Endodermal cell (in vitro differentiated cells): ENCODE measurements at regions not wholly inside any gene's neighbourhood (a gene's known extent, or its start where the extent isn't known, plus 50 kb on each side); places are given as distances from the start of the nearest gene placed in this dataset.

Experiments used
- DNase-seq: peaks from one replicate; pipeline ENCODE4 v3.0.0-alpha.2; 2017
- H3K27ac ChIP-seq: 2 replicates; pipeline ENCODE4 v1.5.1; 2013; ENCODE audit warnings: mild to moderate bottlenecking, low read depth, low read length, moderate library complexity
- H3K27me3 ChIP-seq: 2 replicates; pipeline ENCODE4 v1.6.1; 2013; ENCODE audit warnings: mild to moderate bottlenecking, low read length, moderate library complexity; ENCODE audit not compliant: insufficient read depth, control insufficient read depth, poor library complexity, severe bottlenecking
- H3K36me3 ChIP-seq: 2 replicates; pipeline ENCODE4 v1.7.0; 2013; ENCODE audit warnings: mild to moderate bottlenecking, low read length, moderate library complexity; ENCODE audit not compliant: control insufficient read depth, insufficient read depth
- H3K4me1 ChIP-seq: one replicate; pipeline ENCODE4 v1.7.0; 2013; ENCODE audit warnings: low read length; ENCODE audit not compliant: control insufficient read depth, insufficient read depth
- H3K4me3 ChIP-seq: 2 replicates; pipeline ENCODE4 v1.5.1; 2013; ENCODE audit warnings: mild to moderate bottlenecking, low read length, moderate library complexity
- H3K9ac ChIP-seq: 2 replicates; pipeline ENCODE4 v1.6.1; 2013; ENCODE audit warnings: mild to moderate bottlenecking, low read length, moderate library complexity; ENCODE audit not compliant: poor library complexity, severe bottlenecking; ENCODE audit errors: extremely low read depth
- H3K9me3 ChIP-seq: 2 replicates; pipeline ENCODE4 v1.6.1; 2013; ENCODE audit warnings: mild to moderate bottlenecking, low read length, moderate library complexity; ENCODE audit not compliant: control insufficient read depth
- H3K27ac Mint-ChIP-seq: 2 replicates; pipeline ENCODE4 v1.8.0; 2020; ENCODE audit warnings: mixed read lengths
- H3K27me3 Mint-ChIP-seq: 2 replicates; pipeline ENCODE4 v1.8.0; 2021; ENCODE audit warnings: mild to moderate bottlenecking, mixed read lengths; ENCODE audit not compliant: insufficient read depth
- H3K36me3 Mint-ChIP-seq: 2 replicates; pipeline ENCODE4 v1.8.0; 2020; ENCODE audit warnings: low read depth, mixed read lengths
- H3K4me1 Mint-ChIP-seq: 2 replicates; pipeline ENCODE4 v1.8.0; 2020; ENCODE audit warnings: mixed read lengths
- H3K4me3 Mint-ChIP-seq: 2 replicates; pipeline ENCODE4 v1.8.0; 2020; ENCODE audit warnings: mild to moderate bottlenecking, moderate library complexity, mixed read lengths
- H3K9me3 Mint-ChIP-seq: 2 replicates; pipeline ENCODE4 v1.8.0; 2020; ENCODE audit warnings: mild to moderate bottlenecking, mixed read lengths
- CTCF ChIP-seq: fragments of 200-600 bp; sonication (generic); conservative IDR thresholded peaks from 2 replicates; pipeline ENCODE4 v1.5.0; 2021; ENCODE audit warnings: antibody characterized with exemption, mild to moderate bottlenecking
- WGBS, 2 experiments: methylation state at CpG; one replicate each; pipeline versions ENCODE4 v1.1.5 to v1.1.7; 2013; ENCODE audit warnings: missing lambda C conversion rate in 2 of 2, mixed read lengths in 1 of 2; ENCODE audit not compliant: insufficient coverage in 1 of 2, insufficient read length in 1 of 2; 5-methylcytosine and 5-hydroxymethylcytosine counted together

- Mint-ChIP-seq H3K4me3 (no peak overlapping the region), H3K9me3 (peaks cover 9% of the 10 kb centered on the region), H3K4me1 (peaks cover 24% of the 10 kb centered on the region), H3K27ac (no peak overlapping the region), H3K27me3 (peaks cover 2% of the 10 kb centered on the region), H3K36me3 (no peaks in the 10 kb centered on the region)
- Histone ChIP-seq H3K4me1 (peaks cover 10% of the 10 kb centered on the region), H3K4me3 (no peak overlapping the region), H3K27me3 (no peaks in the 10 kb centered on the region), H3K9ac (no peak overlapping the region), H3K9me3 (peaks cover 6% of the 10 kb centered on the region), H3K27ac (no peak overlapping the region), H3K36me3 (no peaks in the 10 kb centered on the region)
- DNase-seq: no peak
- TF ChIP-seq CTCF: no peak
- WGBS, 2 experiments: 93 to 100% methylated on average over 2 of the region's 3 CpGs
Observed at GRCh38 chr1:96990136-96990535, 268.6 kb downstream of the PTBP2 start.

GRCh38 chr1:96991261-96991660, 269.7 kb downstream of the PTBP2 start:
- no peaks in the 10 kb centered on the region for H3K27me3 ChIP-seq
- Mint-ChIP-seq H3K4me1 (peaks cover 24% of the 10 kb centered on the region), H3K36me3 (no peaks in the 10 kb centered on the region), H3K9me3 (no peaks in the 10 kb centered on the region), H3K27me3 (peaks cover 2% of the 10 kb centered on the region), H3K4me3 (no peak overlapping the region), H3K27ac (no peak overlapping the region)
- 98% methylated on average over 1 of the region's 1 CpG; no CpG with 5 or more reads in 1 of the 2 experiments for WGBS, 2 experiments
- H3K9me3 ChIP-seq: no peaks in the 10 kb centered on the region
- H3K4me1 ChIP-seq: peaks cover 10% of the 10 kb centered on the region
- TF ChIP-seq CTCF: no peak
- no peak overlapping the region for H3K27ac ChIP-seq
- H3K9ac ChIP-seq: no peak overlapping the region
- H3K36me3 ChIP-seq: no peaks in the 10 kb centered on the region
- no peak overlapping the region for H3K4me3 ChIP-seq
- DNase-seq: no peak

GRCh38 chr1:96992871-96993270, 271.3 kb downstream of the PTBP2 start:
- Mint-ChIP-seq H3K36me3 (no peaks in the 10 kb centered on the region), H3K27ac (no peak overlapping the region), H3K9me3 (no peaks in the 10 kb centered on the region), H3K4me1 (peaks cover 27% of the 10 kb centered on the region), H3K27me3 (peaks cover 2% of the 10 kb centered on the region), H3K4me3 (no peak overlapping the region)
- peaks cover 10% of the 10 kb centered on the region for H3K4me1 ChIP-seq
- H3K9me3 ChIP-seq: no peaks in the 10 kb centered on the region
- TF ChIP-seq CTCF: no peak
- H3K27me3 ChIP-seq: no peaks in the 10 kb centered on the region
- 75 to 94% methylated on average over 1 to 3 of the region's 3 CpGs for WGBS, 2 experiments
- H3K36me3 ChIP-seq: no peaks in the 10 kb centered on the region
- H3K27ac ChIP-seq: no peak overlapping the region
- H3K9ac ChIP-seq: no peak overlapping the region
- DNase-seq: no peak
- H3K4me3 ChIP-seq: no peak overlapping the region
